Parathyroid adenoma (tissue), 2 donors: ENCODE measurements at regions not wholly inside any gene's neighbourhood (a gene's known extent, or its start where the extent isn't known, plus 50 kb on each side); places are given as distances from the start of the nearest gene placed in this dataset.

Experiments
- H2AFZ ChIP-seq: fragments of 300-600 bp; sonication (generic); one replicate; pipeline ENCODE4 v1.7.0; 2017; ENCODE audit warnings: antibody characterized with exemption, mild to moderate bottlenecking
- H3K27ac ChIP-seq: fragments of 300-600 bp; sonication (generic); one replicate; pipeline ENCODE4 v1.7.0; 2017
- H3K27me3 ChIP-seq: fragments of 300-600 bp; sonication (generic); one replicate; pipeline ENCODE4 v1.7.0; 2017; ENCODE audit warnings: low read length; ENCODE audit not compliant: control insufficient read depth, insufficient read depth
- H3K36me3 ChIP-seq: fragments of 300-600 bp; sonication (generic); one replicate; pipeline ENCODE4 v1.7.0; 2017; ENCODE audit warnings: low read length; ENCODE audit not compliant: control insufficient read depth, insufficient read depth
- H3K4me1 ChIP-seq: fragments of 300-600 bp; sonication (generic); one replicate; pipeline ENCODE4 v1.7.0; 2017; ENCODE audit warnings: control low read depth
- H3K4me2 ChIP-seq: fragments of 300-600 bp; sonication (generic); one replicate; pipeline ENCODE4 v1.7.0; 2017; ENCODE audit warnings: low read length
- H3K4me3 ChIP-seq: fragments of 300-600 bp; sonication (generic); one replicate; pipeline ENCODE4 v1.7.0; 2017; ENCODE audit warnings: low read depth, low read length
- H3K79me2 ChIP-seq: fragments of 300-600 bp; sonication (generic); one replicate; pipeline ENCODE4 v1.7.0; 2017; ENCODE audit warnings: control low read depth
- H3K9ac ChIP-seq: fragments of 300-600 bp; sonication (generic); one replicate; pipeline ENCODE4 v1.7.0; 2017; ENCODE audit warnings: mild to moderate bottlenecking
- H3K9me3 ChIP-seq: fragments of 300-600 bp; sonication (generic); one replicate; pipeline ENCODE4 v1.7.0; 2017; ENCODE audit warnings: low read length; ENCODE audit not compliant: control insufficient read depth
- CTCF ChIP-seq: fragments of 300-600 bp; sonication (generic); IDR thresholded peaks from one replicate; pipeline ENCODE4 v1.7.0; 2017; ENCODE audit warnings: antibody characterized with exemption, mild to moderate bottlenecking
- donor health status: primary hyperparathyroidism.

- H3K9ac ChIP-seq: no peak overlapping the region
- no peaks in the 10 kb centered on the region for H3K27me3 ChIP-seq
- H3K36me3 ChIP-seq: no peaks in the 10 kb centered on the region
- no peaks in the 10 kb centered on the region for H3K79me2 ChIP-seq
- no peak overlapping the region for H3K4me2 ChIP-seq
- H3K4me1 ChIP-seq: no peaks in the 10 kb centered on the region
- no peak for TF ChIP-seq CTCF
- no peak overlapping the region for H3K27ac ChIP-seq
- no peak overlapping the region for H3K4me3 ChIP-seq
- no peak overlapping the region for H2AFZ ChIP-seq
- H3K9me3 ChIP-seq: no peaks in the 10 kb centered on the region
Observed at GRCh38 chr2:220174826-220175225, 547.4 kb downstream of the SLC4A3 start.

- Histone ChIP-seq H2AFZ (no peak overlapping the region), H3K27me3 (no peaks in the 10 kb centered on the region), H3K9ac (no peak overlapping the region), H3K27ac (no peak overlapping the region), H3K9me3 (no peaks in the 10 kb centered on the region), H3K4me1 (no peaks in the 10 kb centered on the region), H3K79me2 (no peaks in the 10 kb centered on the region), H3K36me3 (no peaks in the 10 kb centered on the region), H3K4me2 (no peak overlapping the region), H3K4me3 (no peak overlapping the region)
- TF ChIP-seq CTCF: no peak
Observed at GRCh38 chr2:220175967-220176366, 548.5 kb downstream of the SLC4A3 start.

- H3K36me3 ChIP-seq: no peaks in the 10 kb centered on the region
- no peaks in the 10 kb centered on the region for H3K9me3 ChIP-seq
- no peak overlapping the region for H2AFZ ChIP-seq
- TF ChIP-seq CTCF: no peak
- no peaks in the 10 kb centered on the region for H3K4me1 ChIP-seq
- no peaks in the 10 kb centered on the region for H3K79me2 ChIP-seq
- H3K4me3 ChIP-seq: no peak overlapping the region
- no peak overlapping the region for H3K9ac ChIP-seq
- no peak overlapping the region for H3K27ac ChIP-seq
- H3K4me2 ChIP-seq: no peak overlapping the region
- H3K27me3 ChIP-seq: no peaks in the 10 kb centered on the region
Observed at GRCh38 chr2:220178991-220179695, 551.7 kb downstream of the SLC4A3 start.

GRCh38 chr2:220181165-220181564 is 553.7 kb downstream of the SLC4A3 start:
- H3K4me3 ChIP-seq: no peak overlapping the region
- no peaks in the 10 kb centered on the region for H3K27me3 ChIP-seq
- H3K27ac ChIP-seq: no peak overlapping the region
- no peaks in the 10 kb centered on the region for H3K79me2 ChIP-seq
- no peaks in the 10 kb centered on the region for H3K4me1 ChIP-seq
- no peak overlapping the region for H2AFZ ChIP-seq
- no peak overlapping the region for H3K9ac ChIP-seq
- no peaks in the 10 kb centered on the region for H3K9me3 ChIP-seq
- H3K4me2 ChIP-seq: no peak overlapping the region
- no peak for TF ChIP-seq CTCF
- H3K36me3 ChIP-seq: no peaks in the 10 kb centered on the region

- Histone ChIP-seq H3K4me3 (no peak overlapping the region), H3K4me2 (no peak overlapping the region), H3K79me2 (no peaks in the 10 kb centered on the region), H3K9me3 (no peaks in the 10 kb centered on the region), H2AFZ (no peak overlapping the region), H3K27me3 (no peaks in the 10 kb centered on the region), H3K4me1 (no peaks in the 10 kb centered on the region), H3K36me3 (no peaks in the 10 kb centered on the region), H3K27ac (no peak overlapping the region), H3K9ac (no peak overlapping the region)
- no peak for TF ChIP-seq CTCF
Observed at GRCh38 chr2:220182790-220183189, 555.4 kb downstream of the SLC4A3 start.
